Astrocyte (in vitro differentiated cells and primary cell): ENCODE measurements at regions not wholly inside any gene's neighbourhood (a gene's known extent, or its start where the extent isn't known, plus 50 kb on each side); places are given as distances from the start of the nearest gene placed in this dataset.

Experiments used
- CTCF ChIP-seq: IDR thresholded peaks from 2 replicates; pipeline ENCODE4 v1.5.1; 2011; ENCODE audit warnings: low read depth, mild to moderate bottlenecking, inconsistent platforms, low read length, moderate library complexity; ENCODE audit not compliant: insufficient read depth
- EZH2 ChIP-seq: IDR thresholded peaks from 2 replicates; pipeline ENCODE4 v1.6.1; 2012; ENCODE audit warnings: mild to moderate bottlenecking, low read length, inconsistent platforms; ENCODE audit not compliant: insufficient read depth

DNA sequence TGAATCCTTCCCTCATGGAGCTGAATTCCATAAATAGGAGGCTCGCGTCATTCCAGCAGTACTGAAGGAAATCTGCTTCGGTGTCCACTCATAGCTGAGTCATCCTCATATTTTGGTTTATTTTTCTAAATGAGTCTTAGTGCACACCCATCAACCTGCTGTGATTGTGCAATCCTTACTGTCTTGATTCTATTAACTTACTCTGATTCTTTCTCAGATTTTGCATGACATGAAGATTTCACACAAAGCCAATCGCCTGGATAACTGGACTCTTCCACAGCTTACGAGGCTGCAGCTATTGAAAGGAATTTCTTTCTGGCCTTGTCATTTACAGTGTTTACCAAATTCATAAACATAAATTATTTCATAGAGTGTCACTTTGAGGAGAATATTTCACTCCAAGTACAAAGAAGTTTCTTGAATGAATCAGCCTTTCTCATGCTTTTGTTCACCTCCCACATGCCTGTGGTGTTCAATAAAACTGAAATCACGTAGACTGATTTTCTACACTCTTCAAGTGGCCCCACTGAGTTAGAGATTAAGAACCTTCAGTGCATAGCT, 207.6 kb upstream of the SLITRK2 start:
- TF ChIP-seq CTCF (no peak), EZH2 (no peak)
